Choroid plexus epithelial cell (primary cell): ENCODE measurements at regions not wholly inside any gene's neighbourhood (a gene's known extent, or its start where the extent isn't known, plus 50 kb on each side); places are given as distances from the start of the nearest gene placed in this dataset.

ENCODE experiments used
- DNase-seq: peaks from one replicate; pipeline ENCODE4 v3.0.0-alpha.2; 2010; ENCODE audit warnings: low read depth
- H3K4me3 ChIP-seq: 2 replicates; pipeline ENCODE4 v1.5.1; 2011; ENCODE audit warnings: low read depth, mild to moderate bottlenecking, control low read depth, low read length, moderate library complexity
- CTCF ChIP-seq: conservative IDR thresholded peaks from 2 replicates; pipeline ENCODE4 v1.5.1; 2011; ENCODE audit warnings: low read depth, mild to moderate bottlenecking, control low read depth, inconsistent platforms, low read length, moderate library complexity

GRCh38 chr5:82374637-82375036, 96.5 kb upstream of the RPS23 start:
- no peak for TF ChIP-seq CTCF
- no peak overlapping the region for H3K4me3 ChIP-seq
- no peak for DNase-seq

GRCh38 chr5:82367930-82368329, 89.8 kb upstream of the RPS23 start:
- no peak overlapping the region for H3K4me3 ChIP-seq
- DNase-seq: no peak
- TF ChIP-seq CTCF: no peak

- TF ChIP-seq CTCF: no peak
- DNase-seq: peak; percentile 94
- H3K4me3 ChIP-seq: no peak overlapping the region
These were observed 87.6 kb upstream of the RPS23 start for GRCh38 chr5:82365744-82366228.

- TF ChIP-seq CTCF: no peak
- H3K4me3 ChIP-seq: no peak overlapping the region
- no peak for DNase-seq
These were observed 86.9 kb upstream of the RPS23 start for GRCh38 chr5:82365026-82365425.

- H3K4me3 ChIP-seq: no peak overlapping the region
- peak; percentile 73 for TF ChIP-seq CTCF
- peak; percentile 92 for DNase-seq
These were observed 86.3 kb upstream of the RPS23 start for GRCh38 chr5:82364497-82364896.

GRCh38 chr5:82363524-82363923, 85.4 kb upstream of the RPS23 start:
- no peak for TF ChIP-seq CTCF
- no peak overlapping the region for H3K4me3 ChIP-seq
- no peak for DNase-seq

- TF ChIP-seq CTCF: no peak
- DNase-seq: no peak
- no peak overlapping the region for H3K4me3 ChIP-seq
These were observed 84.5 kb upstream of the RPS23 start for GRCh38 chr5:82362636-82363035.
